ENCODE measurements at regions not wholly inside any gene's neighbourhood (a gene's known extent, or its start where the extent isn't known, plus 50 kb on each side); places are given as distances from the start of the nearest gene placed in this dataset.
"Not testable (repeated sequence)": the region's sequence is repeated elsewhere in the genome, so short reads cannot be mapped to it uniquely, and the experiment has no call there.

- DNase-seq (ENCODE audit: low read depth in 3 of 3, low spot score in 2 of 3): no peak
These were observed 310.8 kb upstream of the TFPI start for GRCh38 chr2:187865025-187865424.

- no peak for DNase-seq (ENCODE audit: low read depth in 3 of 3, low spot score in 2 of 3)
These were observed 312.9 kb upstream of the TFPI start for GRCh38 chr2:187867165-187867564.

GRCh38 chr2:187869195-187869594, 315.0 kb upstream of the TFPI start:
- DNase-seq (ENCODE audit: low read depth in 3 of 3, low spot score in 2 of 3): no peak

- no peak for DNase-seq (ENCODE audit: low read depth in 3 of 3, low spot score in 2 of 3)
These were observed 317.3 kb upstream of the TFPI start for GRCh38 chr2:187871506-187871905.

- DNase-seq (ENCODE audit: low read depth in 3 of 3, low spot score in 2 of 3): no peak
These were observed 318.9 kb upstream of the TFPI start for GRCh38 chr2:187873132-187873531.

GRCh38 chr2:187874786-187875185, 320.6 kb upstream of the TFPI start:
- DNase-seq (ENCODE audit: low read depth in 3 of 3, low spot score in 2 of 3): no peak

- DNase-seq (ENCODE audit: low read depth in 3 of 3, low spot score in 2 of 3): no peak
These were observed 321.3 kb upstream of the TFPI start for GRCh38 chr2:187875261-187876141.

GRCh38 chr2:187876554-187876953, 322.3 kb upstream of the TFPI start:
- no peak for DNase-seq (ENCODE audit: low read depth in 3 of 3, low spot score in 2 of 3)

GRCh38 chr2:187877391-187877790, 323.2 kb upstream of the TFPI start:
- DNase-seq (ENCODE audit: low read depth in 3 of 3, low spot score in 2 of 3): no peak

- DNase-seq (ENCODE audit: low read depth in 3 of 3, low spot score in 2 of 3): no peak
These were observed 323.9 kb upstream of the TFPI start for GRCh38 chr2:187878112-187878511.

GRCh38 chr2:187879491-187879890, 325.3 kb upstream of the TFPI start:
- DNase-seq (ENCODE audit: low read depth in 3 of 3, low spot score in 2 of 3): no peak

- no peak for DNase-seq (ENCODE audit: low read depth in 3 of 3, low spot score in 2 of 3)
These were observed 329.8 kb upstream of the TFPI start for GRCh38 chr2:187884003-187884402.

GRCh38 chr2:187890690-187891089, 336.5 kb upstream of the TFPI start:
- DNase-seq (ENCODE audit: low read depth in 3 of 3, low spot score in 2 of 3): no peak

GRCh38 chr2:187900021-187900420, 345.8 kb upstream of the TFPI start:
- no peak for DNase-seq (ENCODE audit: low read depth in 3 of 3, low spot score in 2 of 3)

GRCh38 chr2:187906021-187906420, 351.8 kb upstream of the TFPI start:
- no peak for DNase-seq (ENCODE audit: low read depth in 3 of 3, low spot score in 2 of 3)

GRCh38 chr2:187910922-187911321, 356.7 kb upstream of the TFPI start:
- DNase-seq (ENCODE audit: low read depth in 3 of 3, low spot score in 2 of 3): not testable (repeated sequence)

- no peak for DNase-seq (ENCODE audit: low read depth in 3 of 3, low spot score in 2 of 3)
These were observed 358.7 kb upstream of the TFPI start for GRCh38 chr2:187912950-187913349.

GRCh38 chr2:187915810-187916209, 361.6 kb upstream of the TFPI start:
- no peak for DNase-seq (ENCODE audit: low read depth in 3 of 3, low spot score in 2 of 3)

GRCh38 chr2:187916799-187917198, 362.6 kb upstream of the TFPI start:
- DNase-seq (ENCODE audit: low read depth in 3 of 3, low spot score in 2 of 3): no peak

- DNase-seq (ENCODE audit: low read depth in 3 of 3, low spot score in 2 of 3): no peak
These were observed 363.3 kb upstream of the TFPI start for GRCh38 chr2:187917535-187917934.

GRCh38 chr2:187918996-187919821, 365.0 kb upstream of the TFPI start:
- DNase-seq (ENCODE audit: low read depth in 3 of 3, low spot score in 2 of 3): no peak

- no peak for DNase-seq (ENCODE audit: low read depth in 3 of 3, low spot score in 2 of 3)
These were observed 366.3 kb upstream of the TFPI start for GRCh38 chr2:187920511-187920910.

Data from right renal cortex interstitium (tissue), 3 donors.